Activated CD4-positive, alpha-beta T cell treated with anti-CD3 and anti-CD28 coated beads for 4 hours (primary cell): ENCODE measurements at regions not wholly inside any gene's neighbourhood (a gene's known extent, or its start where the extent isn't known, plus 50 kb on each side); places are given as distances from the start of the nearest gene placed in this dataset.
"Not testable (repeated sequence)": the region's sequence is repeated elsewhere in the genome, so short reads cannot be mapped to it uniquely, and the experiment has no call there.

Source experiments
- DNase-seq, 2 donors: peaks; one replicate each; pipeline ENCODE4 v3.0.0-alpha.2; 2020

DNA sequence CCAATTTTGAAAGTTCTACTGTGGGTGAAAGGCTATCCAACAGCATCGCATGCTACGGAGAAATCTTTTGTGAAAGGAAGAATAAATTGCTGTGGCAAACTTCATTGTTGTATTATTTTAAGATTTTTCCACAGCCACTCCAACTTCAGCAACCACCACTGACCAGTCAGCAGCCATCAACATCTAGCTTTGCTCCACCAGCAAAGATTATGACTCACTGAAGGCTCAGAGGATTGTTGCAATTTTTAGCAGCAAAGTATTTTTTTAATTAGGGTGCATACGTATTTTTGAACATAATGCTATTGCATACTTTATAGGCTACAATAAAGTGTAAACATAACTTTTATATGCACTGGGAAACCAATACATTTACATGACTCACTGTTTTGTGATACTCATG, 493.5 kb downstream of the TFAP2A start:
- DNase-seq = no peak

DNA sequence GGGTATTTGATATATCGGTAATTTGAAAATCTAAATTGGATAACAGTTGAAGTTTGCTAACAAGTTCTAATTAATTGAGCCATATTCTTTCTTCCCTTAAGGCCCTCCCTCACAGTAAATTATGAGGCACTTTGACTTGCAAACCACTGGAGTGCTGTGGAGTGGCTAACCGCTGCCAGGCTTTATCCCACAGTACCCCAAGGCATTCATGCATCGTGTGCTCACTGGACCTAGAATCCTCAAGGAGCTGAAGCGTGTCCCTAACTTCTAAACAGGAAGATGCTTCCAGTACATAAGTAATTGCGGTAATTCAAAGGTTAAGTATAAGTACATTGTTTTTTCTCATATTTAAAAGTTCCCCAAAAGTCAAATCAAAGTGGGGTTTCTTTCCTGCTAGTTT, 499.9 kb downstream of the TFAP2A start:
- DNase-seq = no peak

DNA sequence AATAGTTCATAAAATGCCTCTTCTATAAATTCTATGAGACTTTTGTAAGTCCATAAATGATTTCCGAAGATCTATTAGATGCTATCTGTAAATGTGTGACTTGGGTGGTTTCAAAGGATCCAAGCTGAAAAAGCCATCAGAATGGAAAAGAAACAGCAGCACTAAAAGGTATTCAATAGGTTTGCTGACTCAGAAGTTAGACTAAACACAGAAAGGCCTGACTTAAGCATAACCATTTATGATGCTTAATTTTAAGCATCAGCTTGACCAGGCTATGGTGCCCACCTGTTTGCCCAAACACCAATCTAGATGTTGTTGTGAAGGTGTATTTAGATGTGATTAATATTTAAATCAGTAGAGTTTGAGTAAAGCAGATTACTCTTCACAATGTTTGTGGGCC, 513.5 kb downstream of the TFAP2A start:
- no peak for DNase-seq

DNA sequence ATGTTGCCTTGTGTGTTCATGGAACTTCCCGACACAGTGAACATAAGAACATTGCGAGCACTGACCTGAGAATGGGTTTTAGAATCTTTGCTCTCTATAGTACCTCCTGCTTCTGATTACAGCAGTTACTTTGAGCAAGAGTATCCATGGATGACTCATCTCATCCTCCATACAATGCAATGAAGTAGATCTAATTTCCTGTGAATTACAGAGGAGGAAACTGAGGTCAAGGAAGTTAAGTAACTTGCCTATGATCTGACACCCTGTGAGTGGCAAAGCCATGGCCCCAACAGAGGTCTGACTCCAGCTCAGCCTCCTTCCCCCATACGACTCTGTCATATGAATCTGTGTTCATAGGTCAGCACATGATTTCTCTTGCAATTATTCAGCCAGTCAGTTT, 518.1 kb downstream of the TFAP2A start:
- DNase-seq = no peak

DNA sequence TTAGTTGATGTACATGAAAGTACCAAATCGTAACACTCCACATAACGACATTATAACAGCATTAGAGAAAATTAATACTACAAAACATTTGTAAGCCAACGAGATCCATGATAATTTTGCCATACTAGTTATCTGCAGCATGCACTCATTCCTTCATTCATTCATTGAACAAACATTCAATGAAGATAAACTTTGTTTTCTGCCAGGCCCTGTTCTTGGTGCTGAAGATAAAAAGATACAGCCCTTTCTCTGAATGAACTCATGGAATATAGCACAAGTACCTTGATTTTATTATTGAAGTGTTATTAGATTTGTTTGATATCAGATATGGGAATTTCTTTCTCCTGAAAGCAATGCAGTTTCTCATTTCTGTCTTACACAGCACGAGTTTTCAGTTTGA, 524.0 kb downstream of the TFAP2A start:
- DNase-seq = no peak

DNA sequence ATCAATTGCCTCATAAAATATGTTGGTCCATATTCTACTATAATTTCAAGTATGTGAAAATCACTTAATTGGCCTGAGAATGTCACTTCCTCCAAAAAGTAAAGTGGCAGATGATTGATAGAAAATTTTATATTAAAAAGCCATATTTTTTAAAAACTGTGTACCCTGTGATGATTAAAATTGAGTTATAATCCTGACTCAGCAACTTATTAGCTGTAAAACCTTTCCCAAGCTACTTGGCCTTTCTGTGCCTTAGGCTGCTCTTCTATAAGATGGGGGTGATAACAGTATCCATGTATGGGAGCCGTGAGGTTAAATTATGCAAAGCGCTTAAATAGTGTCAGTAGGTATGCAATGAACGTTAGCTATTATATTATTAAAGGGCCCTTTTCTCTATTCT, 524.4 kb downstream of the TFAP2A start:
- DNase-seq = no peak

DNA sequence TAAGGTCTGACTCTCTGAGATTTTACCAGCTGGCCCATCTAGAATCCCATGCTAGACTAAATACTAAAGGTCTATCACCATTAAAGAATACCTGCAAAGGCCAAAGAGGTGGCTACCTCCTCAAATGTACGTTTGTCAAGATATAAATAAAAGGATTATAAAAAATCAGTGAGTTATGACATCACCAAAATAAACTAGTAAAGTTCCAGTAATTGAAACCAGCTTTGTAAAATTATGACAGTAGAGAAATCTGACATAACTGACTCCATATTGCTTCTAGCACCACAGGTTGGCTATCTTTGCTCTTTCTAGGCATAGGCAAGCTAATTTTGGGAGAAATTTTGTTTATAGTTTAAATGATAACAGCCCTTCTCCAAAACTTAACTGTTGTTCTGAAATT, 536.3 kb downstream of the TFAP2A start:
- no peak for DNase-seq

DNA sequence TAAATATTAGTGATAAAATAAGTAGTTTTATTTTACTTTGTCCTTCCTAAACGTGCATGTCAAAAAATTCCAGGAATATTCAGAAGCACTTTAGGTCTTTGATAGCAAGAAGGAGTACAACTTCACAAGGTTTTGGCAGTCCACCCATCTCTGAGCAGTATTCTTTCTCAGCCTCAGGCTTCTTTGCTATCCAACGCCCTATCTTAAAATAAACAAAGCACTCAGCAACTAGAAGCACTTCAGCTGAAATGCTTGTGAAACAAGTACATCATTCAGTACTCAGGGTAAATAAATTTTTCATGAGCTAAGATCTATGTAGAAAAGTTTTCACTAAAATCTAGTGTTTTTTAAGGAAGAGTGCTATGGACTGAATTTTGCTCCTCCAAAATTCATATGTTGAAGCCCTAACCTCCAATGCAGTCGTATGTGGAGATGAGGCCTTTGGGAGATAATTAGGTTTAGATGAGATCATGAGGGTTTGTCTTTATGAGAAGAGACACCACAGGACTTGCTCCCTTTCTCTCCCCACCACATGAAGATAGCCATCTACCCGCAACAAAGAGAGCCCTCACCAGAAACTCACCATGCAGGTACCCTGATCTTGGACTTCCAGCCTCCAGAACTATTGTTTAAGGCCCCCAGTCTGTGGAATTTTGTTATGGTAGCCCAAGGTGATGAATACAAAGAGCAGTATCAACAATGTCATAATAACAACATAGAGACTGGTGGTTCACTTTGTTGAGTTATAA, 539.1 kb downstream of the TFAP2A start:
- no peak for DNase-seq

DNA sequence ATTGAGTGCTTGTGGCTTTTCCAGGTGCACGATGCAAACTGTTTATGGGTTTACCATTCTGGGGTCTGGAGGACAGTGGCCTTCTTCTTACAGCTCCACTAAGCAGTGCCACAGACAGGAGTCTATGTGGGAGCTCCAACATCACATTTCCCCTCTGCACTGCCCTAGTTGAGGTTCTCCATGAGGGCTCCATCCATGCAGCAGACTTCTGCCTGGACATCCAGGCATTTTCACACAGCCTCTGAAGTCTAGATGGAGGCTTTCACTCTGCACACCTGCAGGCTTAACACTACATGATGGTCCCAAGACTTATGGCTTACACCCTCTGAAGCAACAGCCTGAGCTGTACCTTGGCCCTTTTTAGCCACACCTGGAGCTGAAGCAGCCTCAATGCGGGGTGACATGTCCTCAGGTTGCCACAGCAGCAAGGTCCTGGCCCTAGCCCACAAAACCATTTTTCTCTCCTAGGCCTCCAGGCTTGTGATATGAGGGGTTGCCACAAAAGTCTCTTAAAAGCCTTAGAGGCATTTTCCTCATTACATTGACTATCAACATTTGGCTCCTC, 552.2 kb downstream of the TFAP2A start:
- DNase-seq = no peak

DNA sequence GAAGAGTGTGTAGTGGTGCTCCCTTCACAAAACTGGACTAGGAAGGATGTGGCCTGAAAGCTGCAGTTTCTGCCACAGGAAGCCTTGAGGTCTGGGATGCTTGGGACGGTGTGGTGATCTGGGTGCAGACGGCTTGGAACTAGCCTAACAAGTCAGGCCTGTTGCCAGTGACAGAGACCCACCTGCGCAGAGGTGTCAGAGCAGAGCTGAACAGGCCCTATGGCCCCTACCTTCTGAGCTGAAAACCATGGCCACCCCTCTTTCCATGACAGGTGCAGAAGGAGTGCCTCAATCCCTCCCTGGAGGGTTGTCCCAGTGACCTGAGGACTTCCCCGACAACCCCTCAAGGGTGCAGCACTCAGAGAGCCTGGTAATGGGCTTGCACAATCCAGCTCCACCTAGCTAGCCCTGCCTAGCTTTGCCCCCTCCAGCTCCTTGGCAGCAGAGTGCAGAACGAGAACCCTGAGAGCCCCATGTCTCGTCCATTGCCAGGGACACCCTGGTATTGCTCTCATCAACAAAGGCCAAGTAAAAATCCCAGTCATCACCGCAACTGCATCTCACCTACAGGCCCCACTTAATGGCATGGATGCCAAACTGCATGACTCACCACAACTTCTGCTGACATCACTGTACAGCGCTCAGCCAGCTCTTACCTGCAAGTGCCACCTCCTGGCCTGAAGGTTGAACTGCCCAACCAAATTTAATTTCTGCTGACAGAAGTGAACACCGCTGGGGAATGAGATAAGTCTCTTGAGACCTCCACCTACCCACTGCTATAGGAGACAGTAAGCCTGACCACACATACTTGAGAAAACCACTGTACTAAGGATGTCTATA, 563.1 kb downstream of the TFAP2A start:
- no peak for DNase-seq

DNA sequence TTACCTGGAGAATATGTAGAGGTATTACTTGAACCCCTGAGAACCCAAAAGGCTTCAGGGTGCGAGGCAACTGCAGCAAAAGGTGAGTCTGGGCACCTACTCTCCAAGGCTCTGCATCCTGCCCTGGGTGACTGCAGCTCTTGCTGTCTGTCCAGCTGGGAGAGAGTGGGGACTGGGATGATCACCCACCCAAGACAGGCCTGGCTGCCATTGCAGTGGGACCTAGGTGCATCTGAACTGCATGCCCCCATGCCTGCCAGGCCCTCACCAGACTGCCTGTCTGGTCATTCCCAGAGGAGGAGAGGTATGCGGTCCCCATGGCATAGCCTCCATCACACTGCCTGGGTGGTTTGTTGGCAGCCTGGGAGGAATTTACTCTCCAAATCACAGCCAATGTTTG, 563.9 kb downstream of the TFAP2A start:
- no peak for DNase-seq

DNA sequence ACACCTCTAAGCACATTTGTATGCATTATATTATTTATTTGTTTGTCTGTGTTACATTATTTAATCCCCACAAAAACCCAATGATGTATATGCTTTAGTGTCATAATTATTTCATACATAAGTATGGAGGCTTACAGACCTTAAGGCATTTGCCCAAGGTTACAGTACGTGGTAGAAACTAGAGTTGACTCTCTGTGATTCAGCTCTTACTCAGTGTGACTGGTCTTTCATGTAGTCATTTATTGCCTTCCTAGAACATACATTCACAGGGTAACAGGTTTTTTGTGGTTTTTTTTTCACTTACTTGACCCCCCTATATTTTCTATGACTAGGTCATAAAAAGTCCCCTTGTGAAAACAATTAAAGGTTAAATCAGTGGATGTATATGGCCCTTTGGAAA, 566.8 kb downstream of the TFAP2A start:
- DNase-seq = no peak

DNA sequence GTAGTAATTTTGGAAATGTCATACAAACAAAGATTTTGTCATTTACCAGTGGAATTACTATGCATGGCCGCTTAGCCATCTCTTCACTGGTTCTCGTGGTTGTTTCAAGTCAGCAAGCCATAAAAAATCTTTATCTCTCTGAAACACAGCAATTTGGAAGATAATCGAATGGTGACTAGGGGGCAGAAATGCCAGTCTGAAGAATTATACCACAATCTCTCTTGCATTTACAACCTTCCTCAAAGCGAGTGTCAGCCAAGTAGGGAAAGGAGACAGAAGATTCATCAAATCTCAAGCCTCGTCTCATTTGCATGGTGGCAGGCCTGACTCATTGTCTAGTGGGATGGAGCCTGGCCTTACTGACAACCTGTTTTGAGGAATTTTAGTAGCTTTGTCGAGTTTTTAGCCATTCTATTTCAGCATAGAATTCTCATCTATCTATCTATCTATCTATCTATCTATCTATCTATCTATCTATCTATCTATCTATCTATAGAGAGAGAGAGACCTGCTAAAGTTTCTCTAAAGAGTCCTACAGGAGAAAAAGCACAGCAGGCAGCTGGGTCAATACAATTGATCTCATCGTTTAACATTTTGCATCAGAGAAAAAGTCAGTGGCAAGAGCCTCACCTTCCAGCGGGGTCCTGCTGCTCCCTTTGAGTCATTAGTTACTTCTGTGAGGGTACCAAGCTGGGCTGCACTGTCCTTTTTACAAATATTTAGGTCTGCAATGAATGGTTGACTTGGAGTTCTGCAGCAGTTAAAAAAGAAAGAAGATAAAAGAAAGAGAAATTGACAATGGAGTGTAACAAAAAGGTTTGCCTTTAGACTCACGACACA, 572.8 kb downstream of the TFAP2A start:
- no peak for DNase-seq

DNA sequence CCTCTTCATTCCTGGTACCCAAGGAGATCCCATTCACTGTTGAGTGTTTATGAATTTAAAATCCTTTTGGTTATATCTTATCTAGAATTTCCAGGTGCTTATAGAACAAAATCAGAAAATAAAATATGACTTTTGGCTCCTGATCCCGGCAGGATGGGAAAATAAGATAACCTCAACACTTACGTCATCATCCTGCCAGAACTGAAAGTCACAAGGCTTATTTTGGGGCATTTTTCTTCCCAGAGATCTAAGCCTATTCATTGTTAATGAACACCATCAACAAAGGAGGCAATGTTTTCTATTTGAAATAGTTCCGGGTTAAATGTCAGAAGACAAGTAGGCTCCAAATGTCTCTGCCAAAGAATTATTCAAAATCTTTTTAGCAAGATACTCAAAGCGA, 580.6 kb downstream of the TFAP2A start:
- no peak for DNase-seq

DNA sequence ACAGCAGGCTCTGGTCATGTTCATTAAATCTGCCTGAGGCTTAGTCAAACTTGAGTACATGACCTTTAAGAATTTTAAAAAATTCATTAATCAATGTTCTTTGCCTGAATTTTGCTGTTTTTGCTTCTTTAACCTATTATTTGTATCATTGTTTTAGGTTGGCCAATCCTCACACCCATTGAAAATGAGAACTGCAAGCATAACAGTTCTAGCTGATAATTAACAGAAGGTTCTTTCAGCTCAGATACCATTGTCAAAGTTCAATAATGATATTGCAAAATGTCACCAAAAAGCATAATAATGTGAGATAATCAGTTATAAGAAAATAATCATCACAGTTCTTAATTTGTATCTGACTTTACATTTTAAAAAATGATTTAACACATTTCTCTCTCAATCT, 583.1 kb downstream of the TFAP2A start:
- no peak for DNase-seq

DNA sequence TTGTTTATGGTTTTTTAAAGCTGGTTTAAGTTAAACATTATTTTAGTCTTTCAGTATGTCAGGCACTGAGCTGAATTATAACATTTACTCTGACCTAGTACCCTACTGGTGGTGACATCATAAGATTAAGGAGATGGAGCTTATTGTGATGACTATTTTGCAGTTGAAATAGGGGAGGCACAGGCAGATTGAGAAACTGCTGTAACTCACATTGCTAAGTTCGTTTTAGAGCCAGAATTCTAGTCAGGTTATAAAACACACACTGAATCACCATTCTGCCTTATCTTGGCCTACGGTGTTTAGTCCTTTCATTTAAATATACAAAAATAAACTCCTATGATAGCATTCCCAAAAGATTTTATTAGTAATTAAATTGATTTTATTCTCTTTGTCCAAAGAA, 584.1 kb downstream of the TFAP2A start:
- DNase-seq = no peak

DNA sequence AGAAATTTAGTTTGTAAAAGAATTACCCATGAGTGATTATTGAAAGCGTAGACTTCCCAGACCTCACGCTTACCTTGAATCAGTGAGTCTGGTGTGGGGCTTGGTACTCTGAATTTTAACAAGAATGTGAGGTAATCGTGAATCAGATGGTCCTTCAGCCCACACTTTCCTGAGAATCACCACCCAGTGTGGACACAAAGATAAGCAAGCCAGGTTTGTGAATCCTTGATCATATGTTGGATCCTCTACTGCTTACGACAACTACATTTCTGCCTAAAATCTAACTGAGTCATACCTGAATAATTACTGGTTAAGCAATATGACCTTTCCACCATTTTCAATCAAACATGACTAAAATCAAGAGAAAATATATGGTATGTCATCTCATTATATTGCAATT, 589.3 kb downstream of the TFAP2A start:
- DNase-seq = no peak

DNA sequence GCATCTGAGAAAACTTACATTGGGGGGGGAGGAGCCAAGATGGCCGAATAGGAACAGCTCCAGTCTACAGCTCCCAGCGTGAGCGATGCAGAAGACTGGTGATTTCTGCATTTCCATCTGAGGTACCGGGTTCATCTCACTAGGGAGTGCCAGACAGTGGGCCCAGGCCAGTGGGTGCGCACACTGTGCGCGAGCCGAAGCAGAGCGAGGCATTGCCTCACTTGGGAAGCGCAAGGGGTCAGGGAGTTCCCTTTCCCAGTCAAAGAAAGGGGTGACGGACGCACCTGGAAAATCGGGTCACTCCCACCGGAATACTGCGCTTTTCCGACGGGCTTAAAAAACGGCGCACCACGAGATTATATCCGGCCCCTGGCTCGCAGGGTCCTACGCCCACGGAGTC, 604.1 kb downstream of the TFAP2A start:
- DNase-seq = not testable (repeated sequence)

DNA sequence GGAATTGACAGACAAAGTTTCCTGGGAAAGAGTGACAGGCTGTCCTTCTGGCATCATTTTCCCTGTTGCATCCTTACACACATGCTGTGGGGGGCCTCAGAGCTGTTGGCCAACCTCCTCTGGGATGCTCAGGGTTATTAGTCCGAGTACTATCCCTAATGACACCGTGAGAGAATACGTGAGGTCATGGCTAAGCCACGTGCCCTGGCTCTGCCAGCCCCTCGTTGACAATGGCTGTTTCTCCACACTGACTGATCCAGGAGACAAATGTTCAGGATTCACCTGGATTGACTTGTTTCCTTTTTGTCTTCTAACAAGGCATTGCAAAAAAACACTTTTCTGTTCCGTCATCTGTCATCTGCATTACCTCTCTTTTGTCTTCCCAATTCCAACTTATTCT, 604.6 kb downstream of the TFAP2A start:
- no peak for DNase-seq

DNA sequence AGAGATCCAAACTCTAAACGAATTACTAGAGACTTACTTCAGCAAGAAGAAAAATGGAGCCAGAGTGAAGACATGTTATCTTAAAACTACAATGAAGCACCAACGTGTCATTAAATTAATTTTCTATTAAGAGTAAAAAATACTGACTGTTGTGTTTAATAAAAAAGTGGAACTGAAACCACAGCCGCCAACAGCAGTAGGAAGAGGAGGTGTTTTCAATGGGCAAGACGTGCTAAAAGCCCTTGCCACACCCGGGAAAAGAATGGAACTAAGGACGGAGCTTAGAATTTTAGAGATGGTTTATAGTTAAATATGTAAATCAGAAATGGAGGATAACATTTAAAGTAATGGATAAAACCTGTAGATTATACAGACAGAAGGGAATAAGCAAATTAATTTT, 608.7 kb downstream of the TFAP2A start:
- DNase-seq = no peak

DNA sequence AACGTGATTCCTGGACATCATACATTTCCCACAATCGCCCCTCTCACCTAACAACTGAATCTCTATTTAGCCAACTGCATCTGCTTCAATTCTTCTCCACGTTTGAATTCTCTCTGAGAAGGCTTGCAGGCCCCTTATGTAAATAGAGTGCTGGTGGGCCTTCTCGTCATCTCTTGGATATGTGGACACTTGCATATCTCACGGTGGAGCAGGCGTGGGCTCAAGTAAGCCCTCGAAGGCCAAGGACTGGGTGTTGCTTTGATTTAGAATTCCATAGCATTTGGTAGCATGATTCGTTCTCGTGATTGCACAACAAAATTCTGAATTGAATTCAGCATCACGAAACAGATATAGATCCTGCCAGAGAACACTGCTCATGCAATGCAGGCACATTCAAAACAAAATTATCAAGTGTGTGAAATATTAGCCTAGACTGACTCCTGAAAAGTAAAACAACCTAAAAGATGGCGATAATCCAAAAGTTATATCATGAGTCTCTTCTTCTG, 613.6 kb downstream of the TFAP2A start:
- no peak for DNase-seq

DNA sequence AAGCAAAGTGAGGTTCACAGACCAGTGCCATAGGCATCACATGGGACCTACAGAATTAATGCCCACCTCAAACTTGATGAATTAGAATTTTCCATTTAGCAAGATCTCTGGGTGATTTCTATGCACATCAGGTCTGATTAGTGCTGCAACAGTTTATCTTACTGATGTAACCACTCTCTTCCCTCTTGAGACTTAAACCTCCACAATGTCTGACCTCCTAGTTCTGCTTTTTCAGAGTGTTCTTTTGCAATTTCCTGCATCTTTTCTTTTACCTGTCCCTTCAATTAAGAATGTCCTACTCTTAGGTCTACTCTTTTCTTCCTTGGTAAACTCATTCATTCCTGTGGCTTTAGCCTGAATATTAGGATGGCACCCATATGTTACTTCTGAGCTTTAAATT, 615.3 kb downstream of the TFAP2A start:
- DNase-seq = no peak

DNA sequence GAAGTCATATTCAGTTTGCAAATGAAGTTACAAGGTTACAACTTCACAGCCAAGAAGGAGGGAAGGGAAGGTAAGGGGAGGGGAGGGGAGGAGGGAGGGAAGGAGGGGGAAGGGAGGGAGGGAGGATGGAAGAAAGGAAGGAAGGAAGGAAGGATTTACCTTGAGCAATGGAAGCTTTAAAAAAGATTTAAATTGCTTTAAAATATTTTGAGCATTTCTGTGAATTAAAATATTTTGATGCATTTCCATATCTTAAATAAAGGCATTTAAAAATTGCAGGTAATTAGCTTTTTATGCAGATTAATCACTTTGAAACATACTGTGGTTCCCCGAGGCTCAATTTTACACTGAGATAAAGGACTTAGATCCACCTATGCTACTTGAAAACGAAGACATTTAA, 618.0 kb downstream of the TFAP2A start:
- no peak for DNase-seq
